ENCODE measurements at regions not wholly inside any gene's neighbourhood (a gene's known extent, or its start where the extent isn't known, plus 50 kb on each side); places are given as distances from the start of the nearest gene placed in this dataset.

DNA sequence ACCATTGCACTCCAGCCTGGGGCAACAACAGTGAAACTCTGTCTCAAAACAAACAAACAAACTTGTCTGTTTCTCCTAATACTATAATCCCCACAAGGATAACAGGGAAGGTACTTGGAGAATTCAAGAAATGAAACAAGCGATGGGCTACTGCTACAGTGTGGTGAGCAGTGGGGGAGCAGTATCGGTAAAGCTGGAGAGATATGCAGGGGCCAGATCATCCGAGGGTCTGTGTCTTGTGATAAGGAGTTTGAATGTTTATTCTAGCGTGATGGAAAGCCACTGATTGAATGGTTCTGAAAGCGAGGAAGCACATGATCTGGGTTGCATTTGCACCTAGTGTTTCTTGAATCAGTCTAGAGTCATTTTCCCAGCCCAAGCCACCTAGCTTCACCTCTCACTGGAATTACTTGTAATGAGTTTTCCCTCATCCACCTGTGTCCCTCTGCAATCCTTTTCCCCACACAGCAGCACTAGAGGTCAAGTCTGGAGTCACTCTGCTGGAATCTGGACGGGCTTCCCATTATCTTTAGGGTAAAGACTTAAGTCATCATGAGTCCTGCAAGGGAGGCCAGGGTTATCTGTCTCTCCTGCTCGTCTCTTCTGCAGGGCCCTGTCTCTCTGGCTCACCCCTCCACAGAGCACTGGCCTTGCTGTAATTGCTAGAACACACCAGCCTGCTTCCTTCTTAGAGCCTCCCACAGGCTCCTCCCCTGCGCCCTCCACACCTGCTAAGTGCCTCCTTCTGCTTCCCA is 162.3 kb downstream of the KLF5 start:
- DNase-seq (ENCODE audit: low read depth in 3 of 3) = no peak

- DNase-seq (ENCODE audit: low read depth in 3 of 3) = no peak
Measured at GRCh38 chr13:73218181-73218580, 159.4 kb downstream of the KLF5 start.

DNA sequence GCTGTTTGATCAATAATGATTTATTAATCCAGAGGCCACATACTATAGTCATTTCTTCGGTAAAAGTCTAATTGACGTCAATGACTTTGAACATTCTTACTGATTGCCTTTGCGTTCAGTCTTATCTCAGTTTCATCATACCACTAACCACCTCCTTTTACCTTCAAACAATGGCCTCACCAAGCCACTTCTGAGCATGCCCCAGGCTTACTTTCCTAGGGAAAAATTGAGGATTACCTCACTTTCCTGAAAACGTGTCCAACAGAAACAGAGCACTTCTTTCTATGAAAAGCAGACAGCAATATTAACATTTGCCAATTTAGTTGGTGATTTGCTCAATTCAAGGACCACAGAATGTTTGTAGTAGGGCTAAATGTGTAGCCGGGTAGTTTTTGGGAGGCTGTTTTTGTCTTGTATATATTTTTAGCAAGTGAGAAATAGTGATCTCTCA is 157.6 kb downstream of the KLF5 start:
- no peak for DNase-seq (ENCODE audit: low read depth in 3 of 3)

DNA sequence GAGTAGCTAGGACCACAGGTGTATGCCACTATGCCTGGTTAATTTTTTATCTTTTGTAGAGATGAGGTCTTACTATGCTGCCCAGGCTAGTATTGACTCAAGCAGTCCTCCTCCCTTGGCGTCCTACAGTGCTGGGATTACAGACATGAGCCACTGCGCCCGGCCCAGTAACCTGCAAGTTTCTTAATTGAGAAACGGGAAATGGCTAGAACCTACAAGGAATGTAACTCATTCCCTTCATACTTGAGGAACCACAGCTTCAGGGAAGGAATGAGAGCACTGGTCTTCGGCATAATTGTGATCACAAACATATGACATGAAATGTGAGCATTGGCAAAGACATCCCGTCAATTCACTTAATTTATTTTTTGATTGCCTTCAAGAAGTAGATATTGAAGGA is 157.0 kb downstream of the KLF5 start:
- DNase-seq (ENCODE audit: low read depth in 3 of 3) = no peak

DNA sequence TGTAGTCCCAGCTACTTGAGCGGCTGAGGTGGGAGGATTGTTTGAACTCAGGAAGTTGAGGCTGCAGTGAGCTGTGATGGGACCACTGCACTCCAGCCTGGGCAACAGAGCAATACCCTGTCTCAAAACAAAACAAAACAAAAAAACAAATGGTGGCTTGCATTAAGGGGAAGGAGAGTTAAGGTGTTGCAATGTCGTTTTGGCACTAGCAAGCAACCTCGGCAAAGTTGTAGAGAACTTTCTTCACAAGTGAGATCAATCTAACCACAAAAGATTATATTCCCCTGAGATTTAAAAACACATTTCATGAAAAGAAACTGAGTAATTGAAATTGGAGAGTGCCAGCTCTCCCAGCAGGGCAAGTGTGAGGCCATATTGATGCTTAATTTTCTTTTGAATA is 153.7 kb downstream of the KLF5 start:
- DNase-seq (ENCODE audit: low read depth in 3 of 3) = no peak

DNA sequence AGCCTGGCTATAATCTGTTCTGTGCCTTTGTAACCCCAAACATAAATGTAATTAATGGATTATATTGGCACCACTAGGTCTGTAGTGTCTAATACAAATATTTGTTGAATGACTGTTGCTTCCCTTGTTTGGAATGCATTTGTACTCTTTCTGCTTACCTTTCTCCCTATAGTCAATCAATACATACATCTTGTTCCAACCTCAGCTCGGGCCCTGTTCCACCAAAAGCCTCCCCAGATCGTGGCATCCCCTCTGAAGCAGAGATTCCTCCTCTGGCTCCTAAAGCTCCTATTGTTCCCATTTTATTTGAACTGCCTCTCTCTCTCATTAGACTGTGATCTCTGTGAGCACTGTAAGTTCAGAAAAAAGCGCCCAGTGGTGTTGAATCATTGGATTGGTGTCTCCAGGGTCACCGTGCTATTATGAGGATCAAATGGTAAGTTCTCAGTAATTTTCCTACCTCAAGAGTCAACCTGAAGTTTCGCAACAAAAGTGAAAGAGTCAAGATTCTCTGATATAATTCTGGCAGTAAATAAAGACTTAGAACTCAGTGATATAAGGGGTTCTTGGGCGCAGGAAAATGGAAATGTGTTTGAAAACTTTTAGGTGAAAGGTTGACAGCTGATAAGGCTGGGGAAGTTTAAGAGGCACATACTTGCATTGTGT is 151.5 kb downstream of the KLF5 start:
- no peak for DNase-seq (ENCODE audit: low read depth in 3 of 3)

- no peak for DNase-seq (ENCODE audit: low read depth in 3 of 3)
Measured at GRCh38 chr13:73204952-73205351, 146.1 kb downstream of the KLF5 start.

- no peak for DNase-seq (ENCODE audit: low read depth in 3 of 3)
Measured at GRCh38 chr13:73201626-73202025, 142.8 kb downstream of the KLF5 start.

DNA sequence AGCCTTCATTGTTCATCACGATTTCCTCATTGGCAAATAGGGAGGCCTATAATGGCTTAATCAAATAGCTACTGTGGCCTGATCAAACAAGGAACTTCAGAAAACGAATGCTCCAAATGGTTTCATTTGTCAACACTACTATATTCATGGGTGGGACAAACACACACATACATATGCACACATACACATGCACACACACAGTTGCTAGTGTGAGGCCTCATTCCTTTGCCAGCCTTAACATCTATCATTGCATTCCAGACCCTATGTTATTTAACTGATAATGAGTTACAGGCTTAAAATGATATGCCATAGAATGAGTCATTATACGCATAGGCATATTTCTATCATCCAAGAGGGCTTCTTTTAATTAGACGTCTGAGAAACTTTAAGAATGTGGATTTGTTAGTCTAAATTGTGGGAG is 140.2 kb downstream of the KLF5 start:
- DNase-seq (ENCODE audit: low read depth in 3 of 3) = no peak

DNA sequence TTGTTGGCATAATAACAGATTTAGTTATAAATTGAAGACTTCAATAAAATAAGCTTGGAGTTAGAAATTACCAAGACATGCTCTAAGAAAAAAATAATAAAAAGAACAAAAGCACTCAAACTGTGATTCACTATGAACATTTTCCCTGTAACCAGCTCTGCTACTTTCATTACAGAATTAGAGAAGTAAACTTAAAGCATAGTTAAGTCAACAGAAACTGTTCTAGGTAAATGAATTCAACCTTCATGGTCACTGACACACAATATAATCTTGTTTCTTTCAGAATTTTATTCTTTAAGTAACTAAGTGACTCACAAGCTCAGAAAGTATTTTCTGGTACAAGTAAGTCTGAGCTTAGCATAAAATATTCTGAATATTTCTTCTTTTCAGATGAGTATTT is 136.3 kb downstream of the KLF5 start:
- no peak for DNase-seq (ENCODE audit: low read depth in 3 of 3)

- DNase-seq (ENCODE audit: low read depth in 3 of 3) = no peak
Measured at GRCh38 chr13:73194310-73194709, 135.5 kb downstream of the KLF5 start.

GRCh38 chr13:73193554-73193953 is 134.7 kb downstream of the KLF5 start:
- no peak for DNase-seq (ENCODE audit: low read depth in 3 of 3)

- no peak for DNase-seq (ENCODE audit: low read depth in 3 of 3)
Measured at GRCh38 chr13:73190477-73190876, 131.7 kb downstream of the KLF5 start.

DNA sequence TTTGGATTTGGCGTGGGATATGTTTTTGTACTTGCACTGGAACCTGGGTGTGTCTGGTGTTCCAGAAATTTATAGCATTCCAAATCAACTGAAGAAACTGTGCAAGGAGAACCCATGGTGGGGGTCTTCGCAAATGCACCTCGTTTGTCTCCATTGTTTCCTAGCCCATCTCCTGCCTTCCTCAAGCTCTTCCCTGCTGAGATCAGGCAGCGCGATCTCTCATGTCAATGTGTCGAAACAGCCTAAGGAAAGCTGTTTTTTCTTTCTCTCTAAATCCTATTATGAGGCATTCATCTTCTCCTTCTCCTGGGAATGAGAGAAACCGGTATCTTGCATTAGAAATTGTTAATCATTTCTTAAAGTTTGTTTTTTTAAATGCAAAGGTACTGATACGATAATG is 131.0 kb downstream of the KLF5 start:
- no peak for DNase-seq (ENCODE audit: low read depth in 3 of 3)

DNA sequence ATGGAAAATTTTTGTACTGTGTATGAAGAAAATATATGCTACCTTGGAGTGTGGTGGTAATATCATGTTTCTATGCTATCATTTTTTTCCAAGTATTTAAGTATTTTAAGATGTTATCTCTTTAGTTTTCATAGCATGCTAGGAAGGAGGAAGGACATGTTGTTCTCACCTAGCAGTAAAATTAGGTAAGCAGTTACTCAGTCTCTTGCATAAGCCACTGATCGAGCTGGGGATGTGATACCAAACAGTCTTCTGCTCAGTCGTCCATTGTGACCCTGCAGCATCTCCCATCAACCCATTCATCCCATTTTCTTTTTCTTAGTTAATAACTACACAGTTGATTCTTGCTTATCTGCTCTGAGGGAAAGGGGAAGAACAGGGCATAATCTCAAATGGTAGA is 130.6 kb downstream of the KLF5 start:
- no peak for DNase-seq (ENCODE audit: low read depth in 3 of 3)

- no peak for DNase-seq (ENCODE audit: low read depth in 3 of 3)
Measured at GRCh38 chr13:73187106-73187505, 128.3 kb downstream of the KLF5 start.

GRCh38 chr13:73179650-73180274 is 121.0 kb downstream of the KLF5 start:
- no peak for DNase-seq (ENCODE audit: low read depth in 3 of 3)

- no peak for DNase-seq (ENCODE audit: low read depth in 3 of 3)
Measured at GRCh38 chr13:73177916-73178565, 119.2 kb downstream of the KLF5 start.

DNA sequence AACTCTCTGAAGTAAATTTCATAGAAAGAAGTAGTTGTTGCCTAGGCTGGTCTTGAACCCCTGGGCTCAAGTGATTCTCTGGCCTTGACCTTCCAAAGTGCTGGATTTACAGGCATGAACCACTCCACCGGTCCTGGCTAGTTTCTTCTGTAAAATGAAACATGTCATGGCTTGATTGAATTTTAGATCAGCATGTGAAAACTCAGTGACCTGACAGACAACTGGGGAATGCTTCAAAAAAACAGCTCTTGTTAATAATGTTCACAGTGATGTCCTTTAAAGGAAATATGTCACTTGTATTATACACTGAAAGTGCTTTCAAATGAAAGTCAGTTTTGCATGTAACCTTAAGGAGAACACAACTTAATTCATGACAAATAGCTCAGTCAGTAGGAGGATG is 118.2 kb downstream of the KLF5 start:
- no peak for DNase-seq (ENCODE audit: low read depth in 3 of 3)

DNA sequence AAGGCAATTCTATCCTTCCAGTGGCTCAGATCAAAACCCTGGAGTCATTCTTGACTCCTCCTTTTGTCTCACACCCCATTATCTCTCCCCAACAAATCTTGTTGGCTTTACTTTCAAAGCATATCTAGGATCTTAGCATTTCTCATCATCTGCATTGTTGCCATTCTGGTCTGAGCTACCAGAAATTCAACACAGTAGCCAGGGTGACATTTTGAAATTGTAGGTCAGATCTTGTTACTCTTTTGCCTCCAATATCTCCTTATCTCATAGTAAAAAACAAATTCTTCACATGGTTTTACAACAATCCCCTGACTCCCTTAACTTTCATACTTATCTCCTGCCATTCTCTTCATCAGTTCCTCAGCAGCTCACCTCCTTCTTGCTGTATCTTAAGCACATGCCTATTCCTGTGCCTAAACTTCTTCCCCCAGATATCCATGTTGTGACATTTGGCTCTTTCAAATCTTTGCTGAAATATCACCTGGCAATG is 115.8 kb downstream of the KLF5 start:
- no peak for DNase-seq (ENCODE audit: low read depth in 3 of 3)

DNA sequence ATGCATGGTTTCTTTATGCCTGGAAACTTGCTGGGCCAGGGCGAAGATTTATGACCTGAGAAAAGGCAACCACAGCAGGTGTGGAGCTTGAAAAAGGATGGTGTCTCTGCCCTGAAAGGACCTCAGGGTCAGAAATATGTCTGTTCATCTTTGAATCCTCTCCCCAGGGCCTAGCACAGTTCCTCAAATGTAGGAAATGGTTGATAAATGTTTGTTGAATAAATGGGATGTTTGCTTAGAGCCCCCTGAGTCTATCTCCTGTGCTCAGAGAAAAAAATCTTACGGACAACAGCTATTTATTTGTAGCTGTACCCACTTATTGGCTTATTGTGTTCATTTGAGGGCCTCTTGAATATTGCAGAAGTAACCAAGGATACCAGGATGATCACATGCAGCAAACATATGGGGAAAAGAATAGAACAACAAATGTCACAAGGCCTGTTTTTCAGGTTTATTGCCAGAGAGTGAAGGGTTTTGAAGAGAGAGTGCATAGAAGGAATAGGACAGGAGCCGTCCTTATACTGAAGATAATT is 114.5 kb downstream of the KLF5 start:
- DNase-seq (ENCODE audit: low read depth in 3 of 3) = no peak

DNA sequence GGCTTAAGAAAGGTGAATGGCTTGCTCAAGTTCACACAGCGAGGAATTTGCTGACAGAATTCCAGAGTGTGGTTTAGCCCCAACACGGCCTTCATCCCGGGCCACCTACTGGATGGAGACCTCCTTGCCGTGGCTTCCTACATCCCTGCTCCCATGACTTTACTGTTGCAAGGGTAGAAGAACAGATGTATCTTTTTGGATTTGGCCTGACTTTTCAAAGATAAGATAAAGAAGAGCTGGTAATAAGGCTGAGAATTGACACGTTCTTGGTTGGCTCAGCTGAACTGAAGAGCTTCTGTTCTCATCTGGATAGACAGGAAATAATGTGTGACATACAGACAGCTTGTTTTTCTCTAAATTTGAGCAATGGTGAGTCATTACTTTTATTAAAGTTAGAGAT is 113.1 kb downstream of the KLF5 start:
- DNase-seq (ENCODE audit: low read depth in 3 of 3) = no peak

Measured in stimulated activated CD4-positive, alpha-beta T cell treated with anti-CD3 and anti-CD28 coated beads, TNF-alpha, amount 100 ng/mL, for 24 hours (primary cell).